COLO668 (cell line): ENCODE measurements at regions not wholly inside any gene's neighbourhood (a gene's known extent, or its start where the extent isn't known, plus 50 kb on each side); places are given as distances from the start of the nearest gene placed in this dataset.

Experiments used
- DNase-seq: peaks from one replicate; lab custom pipeline; 2025; ENCODE audit not compliant: unreplicated experiment; lab: John Stamatoyannopoulos, UW

DNA sequence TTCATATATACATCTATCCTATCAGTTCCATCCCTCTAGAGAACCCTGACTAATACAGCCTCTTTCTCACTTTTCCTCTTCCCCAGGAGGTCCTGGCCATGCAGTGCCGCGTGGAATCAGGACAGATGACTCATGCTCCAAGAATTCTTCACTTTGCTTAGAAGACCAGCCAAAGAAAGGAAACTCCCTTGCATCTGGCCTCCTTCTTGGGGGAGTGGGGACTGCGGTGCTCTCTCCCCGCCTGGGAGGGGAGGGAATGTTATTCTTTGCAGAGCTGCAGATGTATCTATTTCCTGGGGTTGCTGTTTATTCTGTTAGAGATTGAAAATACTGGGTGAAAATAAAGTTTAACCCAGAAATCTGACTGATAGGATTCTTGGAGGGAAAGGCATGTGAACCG is 111.5 kb upstream of the SH3BP4 start:
- DNase-seq = no peak

DNA sequence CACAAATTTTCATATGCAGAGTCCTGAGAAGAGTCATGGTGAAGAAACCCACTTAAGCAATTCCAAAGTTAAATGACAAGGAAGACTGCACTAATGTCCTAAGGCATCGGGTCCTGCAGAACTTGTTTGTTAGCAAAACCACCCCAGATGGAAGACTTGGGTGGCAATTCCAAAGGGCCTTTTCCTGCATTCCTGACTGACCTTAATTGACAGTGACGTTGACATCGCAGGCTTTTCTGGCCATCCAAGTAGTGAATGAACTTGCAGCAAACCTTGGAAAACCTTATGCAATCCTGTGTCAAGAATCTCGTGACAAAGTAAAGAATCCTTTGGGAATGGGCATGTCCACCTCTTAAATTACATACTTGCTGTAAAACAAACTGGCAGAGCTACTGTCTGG is 112.5 kb upstream of the SH3BP4 start:
- DNase-seq = no peak

DNA sequence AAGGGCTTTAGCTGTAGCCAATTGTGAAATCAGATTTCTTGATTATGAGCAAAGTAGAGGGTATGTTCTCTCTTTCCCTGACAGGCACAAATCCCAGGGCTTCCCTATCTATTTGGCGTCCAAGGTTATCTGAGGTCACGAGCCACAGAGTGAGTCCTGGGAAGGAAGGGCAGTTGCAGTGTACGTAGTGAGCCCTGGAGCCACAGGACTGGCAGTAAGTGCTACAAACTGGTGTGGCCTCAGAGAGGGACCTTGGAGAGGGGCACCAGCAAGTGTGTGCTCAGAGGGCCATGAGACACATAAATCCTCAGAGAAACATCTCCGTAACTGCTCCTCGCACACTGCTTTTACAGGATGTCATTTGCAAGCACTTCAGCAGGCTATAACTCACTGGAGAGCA is 115.5 kb upstream of the SH3BP4 start:
- no peak for DNase-seq

DNA sequence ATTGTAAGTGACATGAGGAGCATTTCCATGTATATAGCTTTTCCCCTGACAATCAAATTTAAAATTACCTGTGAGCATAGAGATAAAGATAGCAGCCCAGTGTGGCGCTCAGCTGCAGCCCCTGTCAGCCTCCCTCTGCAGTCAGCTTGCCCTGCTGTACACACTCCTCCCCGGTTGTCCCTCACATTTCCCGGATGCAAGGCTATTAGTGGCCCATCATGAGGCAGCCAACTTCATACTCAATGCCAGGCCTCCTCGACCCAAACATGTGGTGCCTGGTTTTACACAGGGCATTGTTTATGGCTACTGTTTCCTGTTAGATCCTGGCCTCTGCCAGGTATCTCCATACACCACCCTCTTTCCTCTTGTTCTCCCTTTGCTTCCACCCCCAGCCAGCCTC is 116.1 kb upstream of the SH3BP4 start:
- DNase-seq = no peak

DNA sequence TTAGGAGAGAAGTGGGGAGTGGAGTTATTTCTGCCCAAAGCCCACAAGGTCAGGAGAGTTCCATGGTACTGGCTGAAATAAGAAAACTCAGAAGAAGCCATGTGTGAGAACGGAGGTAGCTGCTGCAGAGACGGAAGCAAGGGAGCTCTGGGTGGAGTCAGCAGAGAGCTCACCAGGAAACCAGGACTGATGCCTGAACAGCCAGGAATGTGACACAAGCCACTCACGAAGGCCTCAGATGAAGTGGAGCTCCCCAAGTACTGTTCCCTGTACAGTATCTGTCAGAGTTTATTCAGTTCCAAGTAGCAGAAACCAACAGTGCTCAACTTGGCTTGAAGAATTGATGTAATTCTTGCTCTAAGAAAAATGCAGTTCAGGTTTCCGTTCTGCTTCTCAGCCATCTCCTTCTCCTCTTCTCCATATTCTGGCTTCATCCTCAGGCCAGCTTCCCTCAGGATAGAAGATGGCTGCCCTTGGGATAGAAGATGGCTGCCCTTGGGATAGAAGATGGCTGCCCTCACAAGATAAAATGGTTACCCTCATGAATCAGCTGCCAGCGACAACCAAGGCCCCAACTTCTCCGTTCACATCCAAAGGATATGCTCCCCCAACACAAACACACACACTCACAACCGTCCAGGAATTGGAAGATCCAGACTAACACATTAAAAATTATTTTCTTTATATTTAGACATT is 117.4 kb upstream of the SH3BP4 start:
- DNase-seq = no peak

DNA sequence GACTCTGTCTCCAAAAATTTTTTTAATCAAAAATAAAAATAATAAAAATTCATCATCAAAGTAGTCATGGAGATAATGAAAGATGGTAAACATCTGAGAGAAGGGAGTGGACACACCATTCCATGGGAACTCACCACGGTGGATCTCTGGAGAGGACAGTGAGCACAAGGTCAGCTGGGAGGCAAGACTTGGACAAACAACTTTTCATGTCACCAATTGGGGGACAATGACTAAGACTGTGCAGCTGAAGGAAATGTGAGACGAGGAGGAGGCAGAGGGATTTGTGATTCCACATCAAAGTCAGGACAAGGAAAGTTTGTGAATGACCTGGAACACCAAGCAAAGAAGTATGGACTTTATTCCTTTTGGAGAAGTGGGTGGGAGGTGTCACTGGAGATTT is 121.0 kb upstream of the SH3BP4 start:
- no peak for DNase-seq

DNA sequence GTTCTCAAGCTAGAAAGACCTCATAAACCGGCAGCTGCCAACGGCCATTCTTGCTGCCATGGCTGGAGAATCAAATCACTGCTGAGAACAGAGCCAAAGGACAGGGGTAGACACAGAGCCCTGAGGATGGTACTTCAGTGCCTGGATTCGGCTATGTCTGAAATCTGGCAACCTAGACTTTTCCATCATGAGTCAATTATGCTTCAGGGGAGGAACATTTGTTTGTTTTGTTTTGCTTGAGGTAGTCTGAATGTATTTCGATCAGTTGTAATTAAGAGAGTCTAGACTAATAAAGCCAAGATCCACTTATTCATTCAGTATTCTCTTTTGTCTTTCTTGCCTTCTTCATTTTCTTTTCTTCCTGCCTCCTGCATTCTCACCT is 122.8 kb upstream of the SH3BP4 start:
- DNase-seq = no peak

DNA sequence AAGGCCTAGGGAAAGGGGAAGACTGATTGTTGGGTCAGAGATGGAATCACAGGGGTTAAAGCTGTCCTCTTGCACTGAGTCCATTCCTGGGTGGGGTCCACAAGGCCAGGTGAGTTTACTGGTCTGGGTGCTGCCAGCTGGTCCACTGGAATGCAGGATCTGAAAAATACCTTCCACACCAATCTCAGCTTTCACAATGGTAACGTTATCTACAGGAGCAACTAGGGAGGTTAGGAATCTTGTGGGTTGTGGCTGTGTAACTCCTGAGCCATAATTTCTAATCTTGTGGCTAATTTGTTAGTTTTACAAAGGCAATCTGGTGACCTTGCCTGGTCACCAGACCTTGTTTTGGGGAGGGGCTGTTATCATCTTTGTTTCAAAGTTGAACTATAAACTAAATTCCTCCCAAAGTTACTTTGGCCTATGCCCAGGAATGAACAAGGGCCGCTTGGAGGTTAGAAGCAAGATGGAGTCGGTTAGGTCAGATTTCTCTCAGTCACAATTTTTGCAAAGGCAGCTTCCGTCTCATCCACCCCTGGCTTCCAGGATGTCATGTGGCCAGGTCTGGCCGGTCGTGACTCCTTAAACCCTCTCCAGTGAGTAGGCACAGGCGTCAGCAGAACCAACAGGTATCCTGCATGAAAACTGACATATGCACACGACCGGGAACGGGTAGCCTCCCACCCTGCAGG is 123.3 kb upstream of the SH3BP4 start:
- DNase-seq = no peak

DNA sequence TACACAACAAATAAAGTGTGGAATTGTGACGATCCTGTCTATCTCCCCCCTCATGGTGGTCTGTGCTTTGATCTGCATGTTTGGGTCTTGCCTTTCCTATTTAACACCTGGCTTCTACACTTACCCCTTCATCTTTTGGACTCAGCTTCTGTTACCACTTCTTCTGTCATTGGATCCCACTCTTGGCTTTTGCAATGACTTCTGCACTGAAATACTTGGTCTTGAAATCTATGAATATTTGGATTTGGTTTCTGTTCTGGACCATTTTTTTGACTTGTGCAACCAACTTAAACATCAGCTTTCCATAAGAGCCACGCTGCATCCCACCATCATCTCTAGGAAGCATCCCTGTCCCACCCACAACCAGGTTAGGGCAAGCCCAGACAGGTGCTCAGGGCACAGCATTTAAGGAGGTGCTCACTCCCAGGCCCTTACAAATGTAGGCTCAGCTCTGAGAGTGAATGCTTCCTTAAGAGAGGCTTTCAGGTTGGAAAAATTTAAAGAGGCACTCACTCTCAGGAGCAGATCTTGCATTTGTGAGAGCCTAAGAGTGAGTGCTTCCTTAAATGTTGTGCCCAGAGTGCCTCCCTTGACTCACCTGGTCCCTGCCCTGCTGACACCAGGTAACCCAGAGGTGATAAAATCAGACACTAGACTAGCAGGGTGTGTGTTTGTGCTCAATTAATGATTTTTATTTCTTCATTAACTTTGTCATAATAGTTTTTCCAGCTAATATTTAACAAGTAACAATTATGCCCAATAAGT is 124.5 kb upstream of the SH3BP4 start:
- DNase-seq = no peak

DNA sequence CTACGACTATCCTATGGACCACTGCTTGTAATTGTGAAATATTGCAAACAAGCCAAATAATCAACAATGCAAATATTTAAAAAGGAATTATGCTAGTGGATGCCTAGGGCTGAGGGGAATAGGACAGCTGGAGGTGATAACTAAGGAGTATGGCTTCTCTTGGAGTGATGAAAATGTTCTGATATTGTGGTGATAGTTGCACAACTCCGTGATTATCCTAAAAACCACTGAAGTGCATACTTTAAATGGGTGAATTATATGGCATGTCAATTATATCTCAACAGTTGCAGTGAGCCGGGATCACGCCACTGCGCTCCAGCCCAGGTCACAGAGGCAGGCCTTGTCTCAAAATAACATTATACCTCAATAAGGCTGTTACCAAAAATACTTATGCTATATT is 125.1 kb upstream of the SH3BP4 start:
- DNase-seq = no peak

DNA sequence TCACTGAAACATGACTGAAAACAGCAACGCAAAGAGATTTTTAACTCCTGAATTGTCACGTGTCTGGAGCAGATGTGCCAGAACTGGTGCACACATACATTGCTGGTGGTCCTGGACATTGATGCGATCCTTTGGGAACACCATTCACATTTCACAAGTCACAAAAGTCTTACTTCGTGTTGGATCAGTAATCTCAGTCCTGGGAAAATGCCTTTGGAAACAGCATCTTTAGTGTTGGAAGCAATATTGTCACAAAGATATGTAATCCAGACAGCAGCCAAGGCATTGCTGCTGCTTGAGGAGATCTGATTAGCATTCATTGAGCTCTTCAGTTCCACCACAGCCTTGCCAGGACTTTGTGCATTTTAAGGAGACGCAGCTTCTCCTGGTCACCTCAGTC is 126.2 kb upstream of the SH3BP4 start:
- DNase-seq = no peak

DNA sequence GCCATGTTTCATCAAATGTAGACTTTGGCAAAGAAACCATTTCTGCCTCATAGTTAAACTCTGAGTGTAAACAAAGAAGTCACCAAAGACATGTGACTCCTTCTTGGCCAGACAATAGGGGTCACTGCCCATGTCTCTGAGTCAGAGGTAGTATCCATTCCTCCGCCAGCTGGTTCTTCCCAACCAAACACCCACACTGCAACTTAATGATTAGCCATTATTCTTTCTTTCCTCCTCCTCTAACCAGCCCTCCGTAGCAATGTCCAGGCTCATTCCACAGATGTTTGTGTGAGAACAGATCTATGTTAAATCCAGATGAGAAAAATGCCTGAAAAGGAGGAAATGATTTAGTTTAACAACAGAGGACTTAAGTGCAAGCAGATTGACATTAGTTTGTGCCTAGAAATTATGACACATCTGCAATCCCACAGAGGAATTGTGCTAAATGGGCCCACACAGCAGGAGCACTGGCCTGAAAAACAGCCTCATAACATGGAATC is 127.9 kb upstream of the SH3BP4 start:
- DNase-seq = no peak

DNA sequence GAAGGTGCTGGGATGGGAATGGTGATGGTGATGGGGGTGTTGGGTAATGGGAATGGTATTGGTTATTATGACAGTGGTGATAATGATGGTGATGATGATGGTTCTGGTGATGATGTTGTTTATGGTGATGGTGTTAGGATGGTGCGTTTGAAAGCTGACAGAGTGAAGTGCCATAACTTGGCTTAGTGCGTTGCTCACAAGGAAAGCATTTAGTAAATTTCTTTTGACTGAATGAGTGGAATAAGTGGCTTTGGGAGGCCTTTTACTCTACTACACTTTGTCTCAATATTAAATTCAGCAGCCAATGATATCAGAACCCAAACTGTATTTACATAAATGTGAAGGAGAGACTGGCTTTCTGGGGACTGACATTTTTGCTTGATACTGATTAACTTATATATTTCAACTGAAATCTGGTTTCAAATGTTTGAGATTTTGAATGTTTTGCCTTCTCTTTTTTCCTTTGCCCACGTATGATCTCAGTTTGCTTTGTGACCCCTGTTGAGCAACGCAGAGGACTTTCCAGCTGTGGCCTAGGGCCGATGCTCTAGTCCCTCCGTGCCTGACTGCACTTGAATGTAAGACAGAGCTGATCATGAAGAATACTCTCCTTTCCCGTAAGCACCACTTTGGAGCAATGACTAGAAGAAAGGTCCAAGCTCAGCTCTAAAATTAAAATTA is 128.5 kb upstream of the SH3BP4 start:
- DNase-seq = no peak

DNA sequence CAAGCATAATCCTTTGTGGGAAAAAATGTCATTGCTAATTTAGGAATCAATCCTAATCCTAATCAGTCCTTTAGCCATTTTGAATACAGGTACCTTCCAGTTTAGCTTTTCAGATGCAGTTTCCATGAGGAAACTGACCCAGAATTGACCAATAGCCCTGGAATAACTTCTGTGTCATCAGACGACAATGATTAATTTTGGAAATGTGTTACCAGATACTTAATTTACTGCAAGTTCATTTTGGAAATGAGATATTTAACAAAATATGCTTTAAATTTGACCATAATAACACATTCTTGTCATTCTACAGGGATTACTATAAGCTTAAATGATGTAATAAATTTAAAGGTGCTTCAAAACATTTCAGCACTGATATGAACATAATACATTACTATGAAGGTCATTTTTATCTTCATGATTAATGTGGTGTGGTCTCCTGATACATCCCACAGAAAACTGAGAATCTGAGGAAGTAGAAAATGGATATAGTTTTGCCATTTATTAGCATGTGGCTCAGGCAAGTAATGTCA is 129.8 kb upstream of the SH3BP4 start:
- DNase-seq = no peak

DNA sequence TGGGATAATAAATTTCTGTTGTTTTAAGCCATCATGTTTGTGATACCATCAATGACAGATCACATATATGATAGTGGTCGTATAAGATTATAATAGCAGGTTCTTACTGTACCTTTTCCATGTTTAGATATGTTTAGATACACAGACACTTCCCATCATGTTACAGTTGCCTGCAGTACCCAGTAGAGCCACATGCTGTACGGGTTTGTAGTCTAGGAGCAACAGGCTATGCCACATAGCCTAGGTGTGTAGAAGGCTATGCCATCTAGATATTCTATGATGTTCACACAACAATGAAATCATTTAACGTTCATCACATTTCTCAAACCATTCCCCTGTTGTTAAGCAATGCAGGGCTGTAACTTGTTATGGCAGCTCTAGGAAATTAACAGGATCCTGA is 132.9 kb upstream of the SH3BP4 start:
- DNase-seq = no peak

DNA sequence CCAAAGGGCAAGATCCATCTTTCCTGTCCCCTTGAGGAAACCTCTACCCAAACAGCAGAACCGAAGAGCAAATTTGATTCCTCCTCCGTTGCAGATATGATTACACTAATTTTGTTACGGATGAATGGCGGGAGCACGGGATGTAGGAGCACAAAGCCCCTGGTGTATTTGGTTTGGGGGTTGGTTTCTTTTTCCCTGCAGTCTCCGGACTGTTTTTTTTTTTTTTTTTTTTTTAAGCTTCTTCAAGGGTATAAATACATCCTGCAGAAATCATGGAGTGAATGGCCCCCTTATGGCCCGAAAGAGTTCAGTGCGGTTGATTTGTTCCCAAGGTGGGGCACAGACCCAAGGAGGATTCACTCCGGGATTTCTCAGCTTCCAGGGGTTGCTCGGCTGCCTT is 135.3 kb upstream of the SH3BP4 start:
- DNase-seq = no peak

DNA sequence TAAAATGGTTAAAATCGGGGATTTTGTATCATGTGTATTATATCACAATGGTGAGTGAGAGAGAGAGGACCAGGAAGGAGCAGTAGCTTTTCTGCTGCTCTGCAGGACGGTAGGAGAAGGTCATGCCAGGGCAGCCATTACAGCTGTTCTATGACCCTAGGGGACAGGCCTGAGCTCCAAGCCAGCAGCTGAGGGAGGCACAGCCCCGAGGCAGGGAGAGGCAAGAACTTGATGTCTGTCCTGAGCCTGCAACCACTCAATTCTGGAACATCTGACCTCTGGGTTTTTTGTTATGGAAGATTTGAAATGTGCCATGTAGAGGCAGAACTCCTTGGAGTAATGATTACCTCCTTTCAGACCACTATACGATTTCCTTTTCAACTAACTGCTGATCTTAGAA is 135.8 kb upstream of the SH3BP4 start:
- DNase-seq = no peak

DNA sequence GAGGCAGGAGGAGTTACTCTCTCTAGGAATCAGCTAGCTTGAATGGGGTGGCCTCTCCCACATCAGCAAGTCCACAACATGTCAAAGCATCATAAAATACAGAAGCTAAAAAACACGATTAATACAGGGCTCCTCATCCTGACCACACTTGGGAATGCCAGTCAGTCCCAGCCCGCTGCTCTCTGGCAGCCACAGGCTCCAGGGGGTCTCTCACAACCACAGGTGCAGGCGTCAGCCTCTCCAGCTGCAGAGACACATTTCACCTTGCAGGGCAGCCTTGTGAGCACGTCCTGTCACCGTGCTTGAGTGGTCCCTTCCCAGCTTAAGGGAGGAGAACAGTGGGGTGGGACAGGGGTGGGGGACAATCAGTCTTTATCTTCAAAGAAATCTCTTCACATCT is 137.4 kb upstream of the SH3BP4 start:
- no peak for DNase-seq

DNA sequence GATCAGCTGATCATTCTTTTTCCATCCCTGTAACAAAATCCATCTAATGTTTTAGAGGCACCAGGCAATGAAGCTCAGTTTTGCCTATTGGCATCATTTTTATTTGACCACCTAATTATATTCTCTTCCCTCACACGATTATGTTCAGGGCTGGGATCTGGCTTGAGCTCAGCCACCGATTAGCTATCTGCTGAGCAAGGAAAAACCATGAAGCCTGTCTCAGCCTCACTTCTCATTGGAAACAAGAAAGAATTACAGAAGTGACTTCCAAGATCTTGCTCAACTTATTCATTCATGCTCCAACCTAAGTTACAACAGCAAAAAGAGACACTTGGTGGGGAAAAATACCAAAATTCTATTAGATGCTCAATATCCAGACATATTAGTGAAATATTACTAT is 139.0 kb upstream of the SH3BP4 start:
- DNase-seq = no peak

DNA sequence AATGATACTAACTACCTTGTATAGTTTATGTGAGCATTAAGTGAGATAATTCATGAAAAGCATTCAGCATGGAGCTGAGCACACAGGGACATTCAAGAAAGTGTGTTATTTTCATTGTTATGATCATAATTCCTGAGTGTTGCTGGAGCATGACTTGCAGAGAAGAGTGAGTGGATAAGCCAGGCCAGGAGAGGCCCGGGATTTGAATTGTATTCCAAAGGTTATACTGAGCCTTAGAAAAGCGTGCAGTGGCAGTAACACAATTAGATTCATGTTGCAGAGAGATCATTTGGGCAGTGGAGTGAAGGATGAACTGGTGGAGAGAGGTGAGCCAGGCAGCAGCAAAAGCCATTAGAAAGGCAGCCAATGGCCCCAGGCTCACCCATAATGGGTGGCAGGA is 142.9 kb upstream of the SH3BP4 start:
- no peak for DNase-seq

DNA sequence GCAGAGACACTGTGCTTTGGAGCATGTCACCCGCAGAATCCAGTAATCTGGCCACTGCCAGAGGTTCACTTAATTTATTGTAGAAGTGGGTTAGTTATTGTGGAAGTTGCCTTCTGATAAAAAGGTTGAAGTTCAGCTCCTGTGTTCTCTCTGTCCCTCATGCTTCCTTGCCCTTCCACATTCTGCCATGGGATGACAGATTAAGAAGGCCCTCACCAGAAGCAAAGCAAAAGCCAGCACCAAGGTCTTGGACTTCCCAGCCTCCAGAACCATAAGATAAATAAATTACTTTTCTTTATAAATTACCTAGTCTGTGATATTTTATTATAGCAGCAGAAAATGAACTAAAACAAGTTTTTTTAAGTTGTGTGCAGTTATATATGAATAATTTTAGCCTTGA is 145.0 kb upstream of the SH3BP4 start:
- no peak for DNase-seq
